Omental fat pad (tissue), 3 donors: ENCODE measurements at regions not wholly inside any gene's neighbourhood (a gene's known extent, or its start where the extent isn't known, plus 50 kb on each side); places are given as distances from the start of the nearest gene placed in this dataset.

Source experiments
- ATAC-seq: fragments of 150-250 bp; one replicate; pipeline ENCODE4 v1.9.1; 2016; ENCODE audit warnings: mild to moderate bottlenecking, moderate library complexity; ENCODE audit not compliant: low FRiP score
- DNase-seq: peaks from one replicate; pipeline ENCODE4 v3.0.0-alpha.2; 2019; ENCODE audit warnings: low spot score
- TF ChIP-seq, protein P1 (sequence below), 3 donors: fragments of 450-650 bp; IDR thresholded peaks; one replicate each; pipeline ENCODE4 v1.5.1; 2016 to 2017; ENCODE audit warnings: antibody characterized with exemption in 3 of 3, mild to moderate bottlenecking in 3 of 3, moderate library complexity in 2 of 3

GRCh38 chr6:2528156-2528555 is 222.6 kb downstream of the MYLK4 start:
- ATAC-seq, result no peak
- DNase-seq, result no peak
- TF ChIP-seq, protein P1, sequence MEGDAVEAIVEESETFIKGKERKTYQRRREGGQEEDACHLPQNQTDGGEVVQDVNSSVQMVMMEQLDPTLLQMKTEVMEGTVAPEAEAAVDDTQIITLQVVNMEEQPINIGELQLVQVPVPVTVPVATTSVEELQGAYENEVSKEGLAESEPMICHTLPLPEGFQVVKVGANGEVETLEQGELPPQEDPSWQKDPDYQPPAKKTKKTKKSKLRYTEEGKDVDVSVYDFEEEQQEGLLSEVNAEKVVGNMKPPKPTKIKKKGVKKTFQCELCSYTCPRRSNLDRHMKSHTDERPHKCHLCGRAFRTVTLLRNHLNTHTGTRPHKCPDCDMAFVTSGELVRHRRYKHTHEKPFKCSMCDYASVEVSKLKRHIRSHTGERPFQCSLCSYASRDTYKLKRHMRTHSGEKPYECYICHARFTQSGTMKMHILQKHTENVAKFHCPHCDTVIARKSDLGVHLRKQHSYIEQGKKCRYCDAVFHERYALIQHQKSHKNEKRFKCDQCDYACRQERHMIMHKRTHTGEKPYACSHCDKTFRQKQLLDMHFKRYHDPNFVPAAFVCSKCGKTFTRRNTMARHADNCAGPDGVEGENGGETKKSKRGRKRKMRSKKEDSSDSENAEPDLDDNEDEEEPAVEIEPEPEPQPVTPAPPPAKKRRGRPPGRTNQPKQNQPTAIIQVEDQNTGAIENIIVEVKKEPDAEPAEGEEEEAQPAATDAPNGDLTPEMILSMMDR (IDR thresholded peaks at IDR 0.05), result no peak

GRCh38 chr6:2526766-2527165 is 224.0 kb downstream of the MYLK4 start:
- no peak for DNase-seq
- ATAC-seq, result no peak
- TF ChIP-seq, protein P1 (IDR thresholded peaks at IDR 0.05), result no peak

- DNase-seq, result no peak
- TF ChIP-seq, protein P1 (IDR thresholded peaks at IDR 0.05), result no peak
- no peak for ATAC-seq
These were observed 226.6 kb downstream of the MYLK4 start for GRCh38 chr6:2524090-2524489.

- no peak for DNase-seq
- TF ChIP-seq, protein P1 (IDR thresholded peaks at IDR 0.05), result no peak
- ATAC-seq, result peak; percentile 92
These were observed 227.7 kb downstream of the MYLK4 start for GRCh38 chr6:2523061-2523460.

GRCh38 chr6:2522521-2522920 is 228.2 kb downstream of the MYLK4 start:
- ATAC-seq, result no peak
- no peak for DNase-seq
- TF ChIP-seq, protein P1 (IDR thresholded peaks at IDR 0.05), result no peak

- DNase-seq, result no peak
- ATAC-seq, result no peak
- TF ChIP-seq, protein P1 (IDR thresholded peaks at IDR 0.05), result no peak
These were observed 232.8 kb downstream of the MYLK4 start for GRCh38 chr6:2517855-2518473.

DNA sequence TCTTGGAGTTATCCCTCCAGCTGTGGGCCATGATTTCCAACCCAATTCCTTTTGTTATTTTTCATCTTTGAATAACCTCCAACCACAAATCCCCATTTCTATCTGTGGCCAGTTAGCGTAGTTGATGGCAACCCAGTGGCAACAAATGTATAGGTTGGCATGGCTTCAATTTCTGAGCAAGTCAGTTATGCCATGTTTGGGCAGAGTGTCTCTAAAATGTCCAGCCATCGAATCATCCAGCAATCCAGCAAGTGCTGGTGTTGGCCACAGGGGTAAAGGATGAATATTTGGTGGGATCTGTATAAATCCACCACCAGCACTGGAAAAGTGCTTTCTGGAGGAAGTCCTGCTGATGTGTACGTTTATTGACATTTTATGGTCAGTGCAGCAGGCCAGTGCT is 233.3 kb downstream of the MYLK4 start:
- ATAC-seq, result no peak

More for the DNA sequence above, 233.3 kb downstream of the MYLK4 start:
- TF ChIP-seq, protein P1 (IDR thresholded peaks at IDR 0.05), result no peak
- no peak for DNase-seq
